SKM-1 (cell line): ENCODE measurements at regions not wholly inside any gene's neighbourhood (a gene's known extent, or its start where the extent isn't known, plus 50 kb on each side); places are given as distances from the start of the nearest gene placed in this dataset.
"Not testable (repeated sequence)": the region's sequence is repeated elsewhere in the genome, so short reads cannot be mapped to it uniquely, and the experiment has no call there.

Experiments
- DNase-seq: peaks from one replicate; lab custom pipeline; 2025; ENCODE audit not compliant: unreplicated experiment; lab: John Stamatoyannopoulos, UW

DNA sequence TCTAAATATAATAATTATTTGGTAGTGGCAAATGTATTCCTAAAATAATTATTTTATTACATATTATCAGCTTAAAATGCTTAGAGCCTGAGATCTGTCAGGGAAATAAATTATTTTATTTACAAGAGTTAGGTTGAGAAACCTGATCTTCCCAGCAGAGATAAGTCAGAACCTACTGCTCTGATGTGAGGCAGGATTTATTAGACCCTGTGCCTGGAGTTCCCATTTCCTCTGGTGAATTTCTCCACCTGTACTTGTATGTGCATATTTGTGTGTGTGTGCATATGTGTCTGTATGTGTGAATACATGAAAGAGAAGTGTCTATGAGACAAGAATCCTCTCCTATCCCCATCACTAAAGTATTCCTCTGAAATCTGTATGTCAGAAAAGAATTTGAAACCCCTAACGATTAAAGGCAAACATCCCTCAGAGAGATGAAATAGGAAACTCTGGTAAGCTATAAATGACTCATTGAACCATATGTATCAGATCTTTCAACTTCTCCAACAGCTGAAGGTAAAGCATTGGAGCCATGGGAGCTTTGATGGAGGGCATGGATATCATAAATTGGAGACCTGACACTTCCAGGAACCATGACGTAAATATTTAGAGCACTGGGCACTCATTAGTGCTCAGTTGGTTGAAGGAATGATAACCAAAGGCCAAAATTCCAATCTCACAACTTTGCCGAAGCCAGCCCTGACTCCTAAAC lies 190.9 kb downstream of the XPNPEP1 start:
- DNase-seq: no peak

DNA sequence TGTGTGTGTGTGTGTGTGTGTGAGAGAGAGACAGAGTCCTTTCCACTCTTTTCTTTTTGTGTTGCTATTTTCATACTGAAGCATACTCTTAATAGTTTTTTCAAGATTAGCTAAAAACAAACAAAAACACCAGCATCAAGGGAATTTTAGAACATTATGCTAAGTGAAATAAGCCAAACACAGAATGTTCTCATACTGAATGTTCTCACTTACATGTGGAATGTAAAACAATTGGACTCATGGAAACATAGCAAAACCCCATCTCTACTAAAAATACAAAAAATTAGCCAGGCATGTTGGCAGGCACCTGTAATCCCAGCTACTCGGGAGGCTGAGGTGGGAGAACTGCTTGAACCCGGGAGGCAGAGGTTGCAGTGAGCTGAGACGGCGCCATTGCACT lies 193.4 kb downstream of the XPNPEP1 start:
- DNase-seq: not testable (repeated sequence)

DNA sequence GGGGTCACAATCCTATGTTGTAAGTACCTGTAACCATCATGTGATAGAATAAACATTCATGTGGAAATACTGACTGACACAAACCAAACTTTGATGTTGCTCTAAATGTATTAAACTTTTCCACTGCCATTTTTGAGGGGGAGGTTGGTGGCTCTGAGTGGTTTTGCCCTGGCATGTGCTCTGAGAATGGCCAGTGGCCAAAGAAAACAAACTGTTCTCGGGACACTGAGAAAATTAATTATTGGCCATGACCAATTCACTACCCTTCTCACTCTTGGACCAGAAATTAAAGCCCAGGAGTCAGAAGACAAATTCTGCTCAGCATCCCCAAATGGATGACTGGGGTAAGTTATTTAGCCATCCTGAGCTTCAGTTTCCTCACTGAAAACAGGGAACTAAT lies 195.9 kb downstream of the XPNPEP1 start:
- no peak for DNase-seq

DNA sequence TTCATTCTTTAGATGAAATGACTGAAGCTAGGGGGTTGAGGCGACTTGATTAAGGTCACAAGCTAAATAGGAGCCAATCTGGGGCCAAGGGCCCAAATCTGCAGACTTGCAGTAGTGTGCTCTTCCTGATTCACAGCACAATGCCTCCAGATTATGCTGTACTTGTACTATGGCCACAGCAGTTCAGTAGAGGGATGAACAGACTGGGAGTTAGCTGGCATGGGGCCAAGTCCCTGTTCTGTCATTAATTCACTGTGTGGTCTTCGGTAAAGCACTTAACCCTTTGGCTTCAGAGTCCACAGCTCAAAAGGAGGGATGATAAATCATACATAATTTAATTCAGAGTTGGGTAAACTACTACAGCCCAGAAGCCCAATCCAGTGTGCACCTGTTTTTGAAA lies 196.8 kb downstream of the XPNPEP1 start:
- DNase-seq: no peak

DNA sequence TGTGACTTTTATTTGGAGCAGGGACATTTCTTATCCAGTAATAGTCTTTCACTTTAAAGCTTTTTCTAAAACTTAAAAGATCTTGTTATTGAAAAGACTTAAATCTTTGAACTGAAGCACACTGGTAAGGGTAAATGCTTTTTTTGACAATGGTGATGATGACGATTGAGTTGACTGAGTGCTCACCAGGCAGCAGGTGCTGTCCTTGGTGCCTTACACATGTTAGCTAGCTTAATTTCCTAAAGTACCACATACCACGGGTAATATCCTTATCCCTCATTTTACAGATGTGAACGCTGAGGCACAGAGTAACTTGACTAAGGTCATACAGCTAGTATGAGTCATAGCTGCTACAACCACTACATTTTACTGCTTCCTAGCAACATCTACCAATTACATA lies 200.0 kb downstream of the XPNPEP1 start:
- DNase-seq: no peak

DNA sequence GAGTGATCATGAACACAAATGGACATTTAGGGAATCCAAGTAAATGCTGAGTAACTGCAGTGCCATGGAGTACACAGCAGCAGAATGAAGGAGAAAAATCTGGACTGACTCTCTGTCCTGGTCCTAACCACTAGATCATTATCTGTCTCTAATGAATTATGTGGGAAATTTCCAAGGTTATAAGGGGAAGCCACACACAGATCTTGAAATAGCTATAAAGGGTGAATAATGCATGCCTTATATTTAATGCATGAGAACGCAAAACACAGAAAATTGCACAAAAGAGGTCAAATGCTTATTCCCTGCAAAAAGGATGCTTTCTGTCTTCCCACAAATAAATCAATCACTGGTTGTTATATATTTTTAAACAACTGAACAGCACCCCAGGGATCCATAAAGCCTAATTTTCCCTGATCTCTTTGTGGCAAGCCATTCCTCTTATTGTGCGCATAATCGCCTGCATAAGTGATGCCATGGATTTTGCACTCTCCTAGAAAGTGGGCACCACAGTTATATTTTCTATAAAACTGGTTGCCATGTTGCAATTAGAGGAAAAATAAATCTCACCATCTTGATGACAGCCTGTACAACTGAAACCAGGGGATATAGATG lies 201.8 kb downstream of the XPNPEP1 start:
- no peak for DNase-seq

DNA sequence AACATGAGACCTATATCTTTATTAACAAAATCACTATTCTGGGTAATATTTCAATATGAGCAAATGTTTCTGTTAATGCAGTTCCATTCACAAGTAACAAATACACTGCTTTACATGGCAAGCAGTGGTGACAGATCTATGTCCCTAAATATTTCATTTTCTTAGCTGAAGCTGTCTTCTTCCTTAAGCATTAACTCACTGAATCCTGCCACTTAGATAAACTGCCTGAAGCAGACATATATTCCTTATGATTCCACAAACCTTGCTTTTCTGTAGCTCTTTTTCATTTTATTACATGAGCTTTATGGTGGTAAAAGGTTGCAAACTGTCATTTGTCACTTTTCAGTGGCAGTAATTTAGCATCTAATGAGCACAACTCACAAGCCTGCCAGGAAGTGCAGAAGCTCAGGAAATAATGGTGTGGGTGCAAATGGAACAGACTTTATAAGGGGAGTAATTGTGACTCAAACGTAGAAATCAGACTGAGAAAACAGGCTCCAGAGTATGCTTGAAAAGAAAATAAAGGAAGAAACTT lies 217.2 kb downstream of the XPNPEP1 start:
- DNase-seq: no peak

DNA sequence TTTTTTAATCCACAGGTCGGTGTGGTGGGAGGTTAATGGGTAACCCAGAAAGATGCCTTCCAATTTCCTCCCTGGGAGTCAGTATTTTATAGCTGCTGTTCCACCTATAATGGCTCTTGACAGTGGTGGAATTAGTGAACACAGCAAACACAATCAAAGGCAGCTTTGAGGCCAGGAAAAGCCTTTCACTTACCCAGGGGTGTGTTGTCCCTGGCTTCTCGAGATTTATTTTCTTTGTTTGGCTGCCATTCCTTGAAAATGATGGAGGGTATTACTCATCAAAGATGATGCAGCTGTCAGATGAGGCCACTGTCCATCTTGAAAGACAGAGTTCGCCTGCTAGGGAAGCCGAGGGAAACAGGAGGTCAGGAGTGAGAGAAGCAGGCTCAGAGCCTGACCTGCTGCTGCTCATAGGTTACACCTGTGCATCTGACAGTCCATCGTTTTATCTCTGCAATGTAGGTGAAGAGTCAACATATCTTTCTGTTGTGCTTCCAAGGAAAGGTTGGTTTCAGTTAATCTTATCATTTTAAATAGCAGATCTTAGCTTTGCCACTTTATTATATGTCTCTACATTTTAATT lies 221.6 kb downstream of the XPNPEP1 start:
- DNase-seq: no peak

DNA sequence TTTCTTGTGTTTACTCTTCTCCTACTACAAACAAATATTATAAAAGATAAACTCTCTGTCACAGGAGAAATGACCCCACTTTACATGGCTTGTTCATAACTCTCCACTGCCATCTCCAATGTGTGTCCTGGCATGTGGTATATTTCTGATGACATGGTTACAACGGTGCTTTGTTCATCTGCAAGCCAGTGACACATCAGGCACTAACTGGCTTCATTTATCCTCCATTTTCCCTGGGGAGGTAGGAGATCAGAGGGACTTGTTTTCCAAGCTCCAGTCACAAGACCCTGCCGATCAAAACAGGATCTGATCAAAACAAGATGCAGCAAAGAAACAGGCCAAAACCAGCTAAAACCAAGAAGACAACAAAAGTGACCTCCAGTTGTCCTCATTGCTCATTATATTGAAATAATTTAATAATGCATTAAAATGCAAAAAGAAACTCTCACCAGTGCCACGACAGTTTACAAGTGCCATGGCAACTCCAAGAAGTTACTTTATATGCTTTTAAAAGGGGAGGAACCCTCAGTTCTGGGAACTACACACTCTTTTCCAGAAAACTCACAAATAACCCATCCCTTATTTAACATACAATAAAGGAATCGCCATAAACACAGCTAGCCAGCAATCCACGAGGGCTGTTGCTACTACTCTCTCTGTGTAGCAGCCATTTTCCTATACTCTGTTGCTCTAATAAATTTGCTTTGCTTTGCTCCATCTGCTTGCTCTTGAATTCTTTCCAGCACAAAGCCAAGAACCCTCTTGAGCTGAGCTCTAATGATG lies 224.2 kb downstream of the XPNPEP1 start:
- DNase-seq: no peak

DNA sequence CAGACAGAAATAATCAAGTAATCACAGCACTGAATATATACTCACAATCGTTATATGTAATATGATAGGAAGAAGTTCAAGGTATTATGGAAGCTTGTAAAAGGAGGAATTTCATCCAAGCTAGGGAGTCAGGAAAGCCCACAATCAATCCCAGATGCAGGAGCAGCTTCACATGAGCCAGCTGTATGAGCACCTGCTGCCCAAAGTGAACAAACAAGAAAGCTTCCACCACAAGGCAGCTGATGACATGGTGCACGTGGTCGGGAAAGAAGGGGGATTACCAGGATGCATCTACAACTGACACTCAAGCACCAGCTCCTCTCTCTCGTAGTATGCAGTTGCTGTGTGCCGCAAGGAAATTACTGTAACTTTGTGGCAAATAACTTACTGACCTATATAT lies 225.2 kb downstream of the XPNPEP1 start:
- no peak for DNase-seq

DNA sequence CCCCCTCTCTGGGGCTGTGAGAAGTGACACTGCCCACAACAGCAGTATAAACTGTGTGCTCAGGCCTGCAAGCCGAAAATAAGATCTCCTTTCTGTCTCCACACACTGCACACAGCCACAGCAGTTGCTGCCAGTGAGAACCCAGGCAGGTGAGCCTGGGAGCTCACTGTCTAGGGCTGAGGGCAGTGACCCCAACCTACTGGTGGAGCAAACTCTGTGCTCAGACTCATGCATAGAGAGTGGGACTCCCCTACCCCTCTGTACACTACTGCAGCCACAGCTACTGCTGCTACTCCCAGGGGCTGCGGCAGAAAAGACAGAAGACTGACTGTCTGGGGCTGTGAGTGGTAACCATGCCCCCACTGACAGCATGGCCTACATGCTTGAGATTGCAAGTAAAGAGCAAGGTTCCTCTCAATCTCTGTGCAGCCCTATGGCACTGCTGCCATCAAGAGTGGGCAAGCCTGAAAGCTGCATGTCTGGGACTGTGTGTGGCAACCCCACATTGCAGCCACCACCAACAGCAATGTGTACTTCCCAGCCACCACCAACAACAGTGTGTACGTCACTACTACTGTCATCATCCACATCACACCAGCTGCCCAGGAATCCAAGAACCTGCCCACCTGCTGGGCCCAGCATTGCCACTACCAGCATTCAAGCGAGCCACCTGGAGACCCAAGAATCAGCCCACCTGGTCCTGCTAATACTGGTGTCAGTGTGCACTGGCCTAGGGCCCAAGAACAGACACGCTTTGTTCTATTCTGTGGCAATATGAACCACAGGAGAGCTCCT lies 226.1 kb downstream of the XPNPEP1 start:
- no peak for DNase-seq

DNA sequence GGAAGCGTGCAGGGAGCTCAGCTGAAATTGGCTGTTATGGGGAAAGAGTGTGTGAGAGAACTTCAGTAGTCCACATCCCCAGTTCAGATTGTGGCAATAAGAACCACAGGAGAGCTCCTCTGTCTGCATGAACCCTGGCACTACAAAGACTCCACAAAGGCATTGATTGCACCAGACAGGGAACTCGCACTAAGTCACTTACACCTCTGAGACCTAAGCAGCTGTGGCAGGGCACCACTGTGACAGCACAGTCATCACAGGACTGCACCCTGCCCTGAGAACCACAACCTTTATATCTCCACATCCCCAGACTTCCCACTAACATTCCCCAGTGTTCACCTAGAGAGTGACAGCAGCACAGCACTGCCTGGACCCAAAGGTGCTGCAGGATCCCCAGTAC lies 226.8 kb downstream of the XPNPEP1 start:
- no peak for DNase-seq

DNA sequence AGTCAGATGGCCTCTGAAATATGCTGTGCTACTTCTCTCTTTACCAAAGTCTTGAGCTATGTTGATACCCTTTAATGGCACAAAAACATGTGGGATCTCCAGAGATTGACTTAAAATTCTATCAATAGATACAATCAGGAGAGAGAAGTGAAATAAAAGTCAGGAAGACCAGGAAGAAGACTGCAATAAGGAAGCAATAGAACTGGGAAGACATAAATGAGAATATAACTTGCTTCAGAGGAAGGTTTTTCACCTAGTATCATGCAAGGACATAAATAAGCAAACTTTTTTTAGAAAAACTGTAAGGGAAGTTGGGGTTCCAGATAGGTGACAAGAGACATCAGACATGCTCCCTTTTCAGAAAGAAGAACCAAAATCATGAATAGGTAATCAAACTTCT lies 227.3 kb downstream of the XPNPEP1 start:
- no peak for DNase-seq

DNA sequence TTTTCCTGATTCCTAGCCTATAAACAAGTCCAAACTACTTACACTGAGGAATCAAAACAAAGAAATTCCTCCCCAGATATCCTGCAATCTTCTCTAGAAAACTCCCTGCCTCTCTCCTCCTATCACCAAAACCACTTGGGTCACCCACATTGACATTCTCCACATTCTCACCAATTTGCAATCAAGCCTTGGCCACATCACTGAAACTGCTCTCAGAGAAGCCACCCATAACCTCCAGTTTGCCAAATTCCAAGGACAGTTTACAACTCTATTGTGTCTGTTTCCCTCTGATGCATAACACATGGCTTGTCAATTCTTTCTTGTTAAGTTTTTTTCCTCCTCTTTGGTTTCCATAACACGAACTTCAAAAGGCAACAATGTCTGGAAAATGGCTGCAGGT lies 233.5 kb downstream of the XPNPEP1 start:
- no peak for DNase-seq

DNA sequence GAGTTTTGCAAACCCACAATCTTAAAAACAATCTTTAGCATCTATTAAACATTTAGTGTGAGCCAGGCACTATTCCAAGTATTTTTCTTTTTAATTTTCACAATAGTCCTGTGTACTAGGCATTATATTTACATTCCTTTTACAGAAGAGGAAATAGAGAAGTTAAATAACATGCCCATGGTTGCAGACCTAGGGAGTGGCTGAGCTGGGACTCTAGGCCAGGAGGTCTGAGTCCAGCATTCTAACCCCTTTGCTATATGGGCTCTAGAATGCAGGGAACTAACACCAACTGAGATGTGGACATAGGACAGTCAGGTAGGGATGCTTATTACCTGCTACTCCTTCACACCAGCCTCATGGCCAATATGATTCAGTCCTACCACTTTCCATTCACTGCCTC lies 243.8 kb downstream of the XPNPEP1 start:
- DNase-seq: no peak

DNA sequence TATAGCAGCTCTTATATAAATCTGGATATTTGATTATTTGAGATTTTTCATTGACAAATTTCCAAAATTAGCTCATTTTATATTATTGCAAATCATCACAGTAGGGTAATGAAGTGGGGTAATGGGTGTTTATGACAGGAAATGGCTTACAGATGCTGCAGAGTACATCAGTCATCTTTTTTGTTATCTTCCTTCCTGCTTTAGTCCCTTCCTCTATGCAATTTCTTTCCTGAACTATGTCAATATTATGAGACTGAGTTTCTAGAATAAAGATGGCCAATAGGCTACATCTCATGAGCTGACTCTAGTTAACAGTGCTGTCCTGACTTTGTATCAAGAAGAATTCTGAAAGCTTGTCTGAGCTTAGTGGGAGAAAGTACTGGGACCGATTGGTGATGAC lies 244.5 kb downstream of the XPNPEP1 start:
- no peak for DNase-seq

DNA sequence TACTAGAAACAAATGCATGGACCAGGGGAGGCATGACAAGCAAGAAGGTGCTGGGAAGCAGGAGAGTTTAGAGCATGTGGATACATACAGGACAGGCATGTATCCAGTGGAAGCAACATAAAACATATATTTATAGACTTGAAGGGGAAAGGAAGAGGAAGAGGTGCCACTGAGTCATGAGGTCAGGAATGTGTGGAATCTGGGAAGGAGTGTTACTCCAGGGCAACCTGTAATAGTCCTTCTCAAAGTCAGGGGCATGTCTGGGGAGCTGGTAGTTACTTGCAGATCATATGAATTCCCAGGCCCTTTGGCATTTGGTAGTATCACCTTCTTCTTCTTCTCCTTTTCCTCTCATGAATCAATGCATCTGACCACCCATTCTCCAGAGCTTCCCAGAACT lies 246.6 kb downstream of the XPNPEP1 start:
- DNase-seq: no peak

DNA sequence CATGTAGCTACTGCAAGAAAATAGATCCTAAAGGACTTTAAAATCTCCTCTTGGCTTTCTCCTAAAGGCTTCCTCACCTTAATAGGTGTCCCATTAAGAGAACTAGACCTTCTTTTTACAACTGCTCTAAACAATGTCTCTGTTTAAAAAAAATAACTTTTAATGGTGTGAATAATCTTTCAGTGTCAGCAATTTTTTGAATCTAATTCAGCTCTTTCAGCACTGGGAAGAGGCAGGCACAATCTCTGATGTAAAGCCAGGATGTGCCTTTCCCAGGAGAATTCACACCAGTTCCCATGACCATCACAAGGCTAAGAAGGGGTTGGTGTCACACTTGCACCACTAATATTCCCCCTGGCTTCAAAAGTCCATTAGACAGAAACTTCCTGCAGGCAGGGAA lies 254.6 kb downstream of the XPNPEP1 start:
- no peak for DNase-seq

DNA sequence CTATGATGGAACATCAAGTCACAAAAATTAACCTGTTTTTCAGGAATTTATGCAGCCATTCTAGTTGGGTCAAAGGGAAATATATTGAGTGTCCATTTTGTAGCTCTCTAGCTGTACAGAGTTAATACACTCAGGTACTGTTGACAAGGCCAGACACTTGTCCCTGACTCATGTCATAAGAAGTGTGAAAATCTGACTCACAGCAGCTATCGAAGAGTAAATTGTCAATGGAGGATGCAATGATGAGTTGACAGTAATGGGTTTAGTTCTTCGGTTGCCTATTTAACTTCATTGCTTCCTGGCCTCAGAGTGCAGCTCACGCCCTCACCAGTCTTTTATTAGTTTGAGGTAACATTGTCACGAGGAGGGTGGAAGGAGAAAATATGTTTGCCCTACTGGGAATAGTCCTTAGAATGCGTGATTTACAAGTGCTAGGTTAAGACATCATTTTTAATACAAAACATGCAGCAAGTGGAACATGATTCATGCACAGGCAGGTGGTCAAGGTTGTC lies 255.1 kb downstream of the XPNPEP1 start:
- DNase-seq: no peak

DNA sequence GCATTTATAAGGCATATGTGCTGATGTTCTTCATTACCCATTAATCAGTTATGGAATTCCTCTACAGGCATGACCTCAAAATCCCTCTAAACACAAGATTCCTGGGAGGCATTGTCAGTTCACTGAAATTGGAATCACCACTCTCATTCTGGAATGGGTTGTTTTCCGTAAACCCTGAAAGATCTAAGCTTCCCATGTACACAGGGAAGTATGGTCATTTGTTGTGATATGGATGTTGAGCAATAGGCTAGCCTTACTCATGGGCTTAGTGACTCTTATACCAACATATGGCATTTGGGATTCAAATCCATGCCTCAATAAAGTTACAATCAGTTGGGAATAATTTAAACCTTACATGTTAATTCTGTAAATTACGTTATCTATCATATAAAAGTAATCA lies 258.0 kb downstream of the XPNPEP1 start:
- no peak for DNase-seq

DNA sequence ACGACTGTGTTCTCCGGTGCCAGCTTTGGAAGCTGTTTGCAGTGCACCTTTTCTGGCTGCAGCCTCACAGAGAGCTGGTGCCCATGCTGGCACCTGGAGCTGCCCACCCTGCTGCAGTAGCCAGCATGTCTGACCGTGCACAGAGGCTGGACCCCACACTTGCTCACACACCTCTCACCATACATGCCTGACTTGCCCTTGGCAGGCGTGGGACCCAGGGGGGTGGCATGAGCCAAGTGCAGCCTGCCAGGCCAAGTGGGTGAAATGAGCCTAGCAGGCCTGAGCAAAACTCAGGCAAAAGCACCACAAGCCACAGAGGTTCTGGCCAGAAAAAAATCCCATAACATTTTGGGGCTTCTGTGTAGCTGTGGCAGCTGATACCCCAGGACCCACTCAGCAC lies 258.8 kb downstream of the XPNPEP1 start:
- no peak for DNase-seq
